Esophagus squamous epithelium (tissue), 4 donors: ENCODE measurements at regions not wholly inside any gene's neighbourhood (a gene's known extent, or its start where the extent isn't known, plus 50 kb on each side); places are given as distances from the start of the nearest gene placed in this dataset.

Experiments
- POLR2A ChIP-seq, 4 donors: fragments of 450-650 bp; IDR thresholded peaks; one replicate each; pipeline ENCODE4 v1.6.1; 2017; ENCODE audit warnings: antibody characterized with exemption in 4 of 4, mild to moderate bottlenecking in 4 of 4, moderate library complexity in 3 of 4
- TF ChIP-seq, protein P1 (sequence below), 6 experiments: fragments of 450-650 bp in 4 of 6; fragments of 200-600 bp in 2 of 6; sonication (generic) in 2 of 6; IDR thresholded peaks; one replicate each; pipeline ENCODE4 v1.5.1; 2016 to 2019; ENCODE audit warnings: antibody characterized with exemption in 6 of 6, mild to moderate bottlenecking in 4 of 6, moderate library complexity in 4 of 6

DNA sequence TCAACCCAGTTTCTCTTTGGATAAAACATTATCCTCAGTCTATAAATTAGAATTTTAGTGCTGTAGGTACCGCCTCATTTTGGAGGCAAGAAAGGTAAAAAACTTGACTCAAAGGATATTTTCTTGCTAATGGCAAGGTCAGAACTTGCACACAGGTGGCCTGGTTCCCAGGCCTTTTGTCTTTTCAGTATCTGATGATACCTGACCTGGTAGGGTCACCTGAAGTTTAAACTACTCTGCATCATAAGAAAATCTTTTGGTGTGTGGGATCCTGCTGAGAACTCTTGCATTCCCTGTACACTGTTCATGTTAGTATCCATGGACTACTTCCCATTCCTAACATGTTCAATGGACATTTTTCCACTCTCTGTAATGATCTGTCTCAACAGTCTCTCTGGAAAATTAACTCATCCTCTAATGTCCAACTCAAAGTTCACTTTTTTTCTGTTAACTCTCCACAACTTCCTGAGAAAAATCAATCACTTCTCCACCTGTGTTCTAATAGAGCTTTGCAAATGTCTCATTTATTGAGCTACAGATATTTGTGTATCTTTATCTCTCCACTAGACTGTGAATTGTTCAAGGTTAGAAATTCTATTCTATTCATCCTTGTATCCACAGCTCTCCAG is 317.1 kb upstream of the SOX9 start:
- no peak for TF ChIP-seq POLR2A (IDR thresholded peaks at IDR 0.05)
- TF ChIP-seq, protein P1, sequence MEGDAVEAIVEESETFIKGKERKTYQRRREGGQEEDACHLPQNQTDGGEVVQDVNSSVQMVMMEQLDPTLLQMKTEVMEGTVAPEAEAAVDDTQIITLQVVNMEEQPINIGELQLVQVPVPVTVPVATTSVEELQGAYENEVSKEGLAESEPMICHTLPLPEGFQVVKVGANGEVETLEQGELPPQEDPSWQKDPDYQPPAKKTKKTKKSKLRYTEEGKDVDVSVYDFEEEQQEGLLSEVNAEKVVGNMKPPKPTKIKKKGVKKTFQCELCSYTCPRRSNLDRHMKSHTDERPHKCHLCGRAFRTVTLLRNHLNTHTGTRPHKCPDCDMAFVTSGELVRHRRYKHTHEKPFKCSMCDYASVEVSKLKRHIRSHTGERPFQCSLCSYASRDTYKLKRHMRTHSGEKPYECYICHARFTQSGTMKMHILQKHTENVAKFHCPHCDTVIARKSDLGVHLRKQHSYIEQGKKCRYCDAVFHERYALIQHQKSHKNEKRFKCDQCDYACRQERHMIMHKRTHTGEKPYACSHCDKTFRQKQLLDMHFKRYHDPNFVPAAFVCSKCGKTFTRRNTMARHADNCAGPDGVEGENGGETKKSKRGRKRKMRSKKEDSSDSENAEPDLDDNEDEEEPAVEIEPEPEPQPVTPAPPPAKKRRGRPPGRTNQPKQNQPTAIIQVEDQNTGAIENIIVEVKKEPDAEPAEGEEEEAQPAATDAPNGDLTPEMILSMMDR (IDR thresholded peaks at IDR 0.05), result no peak
